ENCODE measurements at regions not wholly inside any gene's neighbourhood (a gene's known extent, or its start where the extent isn't known, plus 50 kb on each side); places are given as distances from the start of the nearest gene placed in this dataset.

DNA sequence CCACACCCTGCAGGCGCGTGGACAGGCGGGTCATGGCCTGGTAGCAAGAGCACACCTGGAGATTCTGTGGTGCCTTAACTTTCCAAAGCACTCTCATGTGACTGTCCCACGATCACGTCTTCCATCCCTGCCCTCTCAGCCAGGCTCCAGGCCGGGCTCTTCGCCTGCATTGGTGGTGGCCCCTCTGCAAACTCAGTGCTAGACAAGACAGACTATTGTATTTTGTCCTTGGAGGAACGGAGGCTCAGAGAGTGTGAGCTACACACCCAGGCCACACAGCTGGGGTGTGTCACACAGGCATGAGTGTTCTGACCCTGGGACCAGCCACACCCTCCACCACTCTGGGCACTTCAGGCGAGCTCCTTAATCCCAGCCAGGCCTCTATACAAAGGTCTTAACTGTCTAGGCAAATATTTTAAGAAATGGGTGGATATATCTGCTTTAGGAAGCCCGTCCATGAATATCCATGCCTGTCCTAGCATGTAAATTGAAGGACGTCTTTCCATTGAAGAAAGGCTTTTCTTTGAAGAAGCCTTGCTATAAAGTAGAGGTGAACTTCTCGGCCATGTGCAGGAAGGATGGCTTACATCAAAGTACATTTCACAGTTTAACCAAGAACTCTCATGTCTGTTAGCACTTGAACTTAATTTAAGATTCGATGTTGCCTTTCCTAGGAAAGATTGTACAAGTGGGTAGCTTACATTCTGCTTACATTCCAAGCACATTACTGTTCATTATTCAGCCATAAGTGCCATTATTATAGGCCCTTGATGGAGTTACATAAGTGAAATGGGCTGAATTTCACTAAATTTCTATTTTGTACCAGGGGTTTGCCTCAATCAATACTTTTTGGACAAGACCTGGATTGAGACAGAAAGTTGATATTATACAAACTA, 263.9 kb downstream of the DLL1 start:
- TF ChIP-seq, protein P1, sequence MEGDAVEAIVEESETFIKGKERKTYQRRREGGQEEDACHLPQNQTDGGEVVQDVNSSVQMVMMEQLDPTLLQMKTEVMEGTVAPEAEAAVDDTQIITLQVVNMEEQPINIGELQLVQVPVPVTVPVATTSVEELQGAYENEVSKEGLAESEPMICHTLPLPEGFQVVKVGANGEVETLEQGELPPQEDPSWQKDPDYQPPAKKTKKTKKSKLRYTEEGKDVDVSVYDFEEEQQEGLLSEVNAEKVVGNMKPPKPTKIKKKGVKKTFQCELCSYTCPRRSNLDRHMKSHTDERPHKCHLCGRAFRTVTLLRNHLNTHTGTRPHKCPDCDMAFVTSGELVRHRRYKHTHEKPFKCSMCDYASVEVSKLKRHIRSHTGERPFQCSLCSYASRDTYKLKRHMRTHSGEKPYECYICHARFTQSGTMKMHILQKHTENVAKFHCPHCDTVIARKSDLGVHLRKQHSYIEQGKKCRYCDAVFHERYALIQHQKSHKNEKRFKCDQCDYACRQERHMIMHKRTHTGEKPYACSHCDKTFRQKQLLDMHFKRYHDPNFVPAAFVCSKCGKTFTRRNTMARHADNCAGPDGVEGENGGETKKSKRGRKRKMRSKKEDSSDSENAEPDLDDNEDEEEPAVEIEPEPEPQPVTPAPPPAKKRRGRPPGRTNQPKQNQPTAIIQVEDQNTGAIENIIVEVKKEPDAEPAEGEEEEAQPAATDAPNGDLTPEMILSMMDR (IDR thresholded peaks at IDR 0.05; ENCODE audit: extremely low read depth, low read depth, low read length) = no peak
- no peak overlapping the region for H3K4me3 ChIP-seq (ENCODE audit: insufficient read depth, low read length)
- H2AFZ ChIP-seq (ENCODE audit: low read length) = no peak overlapping the region
- H3K27ac ChIP-seq (ENCODE audit: low read depth, low read length) = no peak overlapping the region
- H3K4me2 ChIP-seq (ENCODE audit: insufficient read depth, low read length) = no peak overlapping the region
- no peaks in the 10 kb centered on the region for H3K4me1 ChIP-seq (ENCODE audit: insufficient read depth, low read length)
- no peaks in the 10 kb centered on the region for H3K9me3 ChIP-seq (ENCODE audit: low read depth, low read length)
- H4K20me1 ChIP-seq (ENCODE audit: insufficient read depth, low read length) = no peaks in the 10 kb centered on the region
- H3K27me3 ChIP-seq (ENCODE audit: insufficient read depth, low read length) = no peaks in the 10 kb centered on the region
- DNase-seq (ENCODE audit: insufficient read length, low spot score, missing footprints) = peak; percentile 82
- H3K36me3 ChIP-seq (ENCODE audit: insufficient read depth, low read length) = no peaks in the 10 kb centered on the region
- H3K79me2 ChIP-seq (ENCODE audit: insufficient read depth, low read length) = no peaks in the 10 kb centered on the region

DNA sequence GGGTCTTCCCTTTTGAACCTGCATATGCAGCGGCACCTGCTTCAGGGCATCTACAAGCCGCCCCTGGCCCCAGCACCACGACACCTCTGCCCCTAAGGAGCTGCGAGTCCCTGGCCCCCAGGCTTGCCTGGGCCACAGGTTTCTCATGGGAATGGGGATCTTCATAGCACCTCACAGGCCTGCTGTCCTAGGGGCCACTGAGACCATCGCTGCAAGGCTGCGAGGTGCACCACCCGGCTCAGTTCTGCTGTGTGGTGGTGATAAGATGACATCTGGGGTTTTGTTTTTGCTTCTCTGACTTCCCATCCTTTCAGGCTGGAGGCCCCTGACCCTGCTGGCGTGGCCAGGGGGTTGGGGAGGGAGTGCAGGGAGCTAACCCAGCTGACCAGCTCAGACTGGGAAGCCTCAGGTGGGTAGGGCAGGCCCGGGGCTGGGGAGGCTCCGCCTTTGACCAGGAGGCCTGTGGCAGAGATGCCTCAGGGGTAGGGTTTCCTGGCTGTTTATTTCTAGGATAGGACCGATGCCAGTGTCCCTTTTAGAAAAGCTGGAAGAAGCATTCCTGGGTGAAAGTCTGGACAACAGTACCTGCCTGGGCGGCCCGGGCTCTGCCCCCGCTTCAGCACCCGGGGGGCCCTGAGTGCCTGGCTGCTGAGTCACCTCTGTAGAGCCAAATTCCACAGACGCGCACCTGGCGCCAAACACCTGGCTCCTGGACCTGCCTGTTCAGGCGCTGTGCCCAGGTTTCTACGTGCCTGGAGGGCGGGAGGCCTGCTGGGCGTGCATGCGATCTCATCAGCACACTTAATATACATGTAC, 264.7 kb downstream of the DLL1 start:
- H3K27me3 ChIP-seq (ENCODE audit: insufficient read depth, low read length) = no peaks in the 10 kb centered on the region
- no peak overlapping the region for H3K4me2 ChIP-seq (ENCODE audit: insufficient read depth, low read length)
- no peaks in the 10 kb centered on the region for H3K79me2 ChIP-seq (ENCODE audit: insufficient read depth, low read length)
- H3K27ac ChIP-seq (ENCODE audit: low read depth, low read length) = no peak overlapping the region
- H3K4me1 ChIP-seq (ENCODE audit: insufficient read depth, low read length) = no peaks in the 10 kb centered on the region
- H2AFZ ChIP-seq (ENCODE audit: low read length) = no peak overlapping the region
- peak; percentile 57 for DNase-seq (ENCODE audit: insufficient read length, low spot score, missing footprints)
- H3K36me3 ChIP-seq (ENCODE audit: insufficient read depth, low read length) = no peaks in the 10 kb centered on the region
- TF ChIP-seq, protein P1 (IDR thresholded peaks at IDR 0.05; ENCODE audit: extremely low read depth, low read depth, low read length) = no peak
- no peak overlapping the region for H3K4me3 ChIP-seq (ENCODE audit: insufficient read depth, low read length)
- no peaks in the 10 kb centered on the region for H4K20me1 ChIP-seq (ENCODE audit: insufficient read depth, low read length)
- H3K9me3 ChIP-seq (ENCODE audit: low read depth, low read length) = no peaks in the 10 kb centered on the region

DNA sequence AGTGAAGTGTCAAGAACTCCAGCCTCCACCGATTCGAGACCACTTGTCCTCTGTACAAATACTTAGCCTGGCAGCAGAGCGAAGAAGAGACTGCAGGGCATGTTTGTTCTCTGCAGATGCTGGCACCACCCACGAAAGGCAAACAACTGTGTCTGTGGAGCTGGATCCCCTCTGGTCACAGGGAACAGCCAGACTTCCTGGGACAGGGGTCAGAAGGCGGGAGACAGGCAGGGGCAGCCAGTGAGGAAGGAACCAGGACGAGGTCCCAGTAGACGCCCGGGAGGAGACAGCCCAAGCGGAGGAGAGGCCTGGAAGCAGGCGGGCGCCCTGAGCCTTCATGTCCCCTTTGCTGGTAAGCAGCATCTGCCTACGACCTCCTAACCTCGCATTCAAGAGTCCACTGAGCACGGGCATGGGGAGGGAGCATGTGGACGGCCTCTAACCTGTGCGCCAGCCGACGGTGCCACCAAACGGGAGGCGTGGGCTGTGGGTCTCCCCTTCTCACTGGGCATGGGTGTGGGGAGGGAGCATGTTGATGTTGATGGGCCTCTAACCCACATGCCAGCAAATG, 265.5 kb downstream of the DLL1 start:
- no peak overlapping the region for H3K4me3 ChIP-seq (ENCODE audit: insufficient read depth, low read length)
- H3K36me3 ChIP-seq (ENCODE audit: insufficient read depth, low read length) = no peaks in the 10 kb centered on the region
- H3K4me1 ChIP-seq (ENCODE audit: insufficient read depth, low read length) = no peaks in the 10 kb centered on the region
- TF ChIP-seq, protein P1 (IDR thresholded peaks at IDR 0.05; ENCODE audit: extremely low read depth, low read depth, low read length) = no peak
- H2AFZ ChIP-seq (ENCODE audit: low read length) = no peak overlapping the region
- H3K4me2 ChIP-seq (ENCODE audit: insufficient read depth, low read length) = no peak overlapping the region
- no peaks in the 10 kb centered on the region for H3K27me3 ChIP-seq (ENCODE audit: insufficient read depth, low read length)
- H3K27ac ChIP-seq (ENCODE audit: low read depth, low read length) = no peak overlapping the region
- H3K9me3 ChIP-seq (ENCODE audit: low read depth, low read length) = no peaks in the 10 kb centered on the region
- DNase-seq (ENCODE audit: insufficient read length, low spot score, missing footprints) = peak; percentile 70
- H4K20me1 ChIP-seq (ENCODE audit: insufficient read depth, low read length) = no peaks in the 10 kb centered on the region
- no peaks in the 10 kb centered on the region for H3K79me2 ChIP-seq (ENCODE audit: insufficient read depth, low read length)

All from osteoblast (primary cell).